ENCODE measurements at regions not wholly inside any gene's neighbourhood (a gene's known extent, or its start where the extent isn't known, plus 50 kb on each side); places are given as distances from the start of the nearest gene placed in this dataset.
"Not testable (repeated sequence)": the region's sequence is repeated elsewhere in the genome, so short reads cannot be mapped to it uniquely, and the experiment has no call there.

GRCh38 chr10:9390516-9390915 lies 1336.0 kb downstream of the GATA3 start:
- Histone ChIP-seq H3K27ac (ENCODE audit: low read length) (no peak overlapping the region), H3K27me3 (ENCODE audit: control insufficient read depth, insufficient read depth, low read length) (no peaks in the 10 kb centered on the region), H3K36me3 (ENCODE audit: control insufficient read depth, insufficient read depth, low read length) (no peaks in the 10 kb centered on the region), H3K9me3 (replicated peaks; ENCODE audit: control insufficient read depth, low read depth, low read length) (peaks cover 2% of the 10 kb centered on the region), H3K4me3 (ENCODE audit: low read length) (no peak overlapping the region), H3K4me1 (ENCODE audit: control insufficient read depth, insufficient read depth, low read length) (no peaks in the 10 kb centered on the region)
- DNase-seq = peak; percentile 92
- no CpG with 5 or more reads among the region's 3 CpGs for WGBS (ENCODE audit: insufficient coverage)

- peak; percentile 4 for DNase-seq
- Histone ChIP-seq H3K4me3 (ENCODE audit: low read length) (no peak overlapping the region), H3K27me3 (ENCODE audit: control insufficient read depth, insufficient read depth, low read length) (no peaks in the 10 kb centered on the region), H3K27ac (ENCODE audit: low read length) (no peak overlapping the region), H3K4me1 (ENCODE audit: control insufficient read depth, insufficient read depth, low read length) (no peaks in the 10 kb centered on the region), H3K36me3 (ENCODE audit: control insufficient read depth, insufficient read depth, low read length) (no peaks in the 10 kb centered on the region), H3K9me3 (replicated peaks; ENCODE audit: control insufficient read depth, low read depth, low read length) (no peaks in the 10 kb centered on the region)
- 65% methylated on average over 4 of the region's 6 CpGs for WGBS (ENCODE audit: insufficient coverage)
Observed at GRCh38 chr10:9399275-9399983, 1344.9 kb downstream of the GATA3 start.

- H3K36me3 ChIP-seq (ENCODE audit: control insufficient read depth, insufficient read depth, low read length); H3K9me3 ChIP-seq (replicated peaks; ENCODE audit: control insufficient read depth, low read depth, low read length); H3K27me3 ChIP-seq (ENCODE audit: control insufficient read depth, insufficient read depth, low read length); H3K4me1 ChIP-seq (ENCODE audit: control insufficient read depth, insufficient read depth, low read length); H3K4me3 ChIP-seq (ENCODE audit: low read length); DNase-seq; H3K27ac ChIP-seq (ENCODE audit: low read length): not testable (repeated sequence)
- 92% methylated on average over 9 of the region's 11 CpGs for WGBS (ENCODE audit: insufficient coverage)
Observed at GRCh38 chr10:9402067-9402466, 1347.6 kb downstream of the GATA3 start.

GRCh38 chr10:9402507-9403195 lies 1348.2 kb downstream of the GATA3 start:
- not testable (repeated sequence) for H3K27ac ChIP-seq (ENCODE audit: low read length); DNase-seq; H3K36me3 ChIP-seq (ENCODE audit: control insufficient read depth, insufficient read depth, low read length); H3K4me1 ChIP-seq (ENCODE audit: control insufficient read depth, insufficient read depth, low read length); H3K27me3 ChIP-seq (ENCODE audit: control insufficient read depth, insufficient read depth, low read length); H3K9me3 ChIP-seq (replicated peaks; ENCODE audit: control insufficient read depth, low read depth, low read length); H3K4me3 ChIP-seq (ENCODE audit: low read length)
- WGBS (ENCODE audit: insufficient coverage) = 77% methylated on average over 3 of the region's 9 CpGs

DNA sequence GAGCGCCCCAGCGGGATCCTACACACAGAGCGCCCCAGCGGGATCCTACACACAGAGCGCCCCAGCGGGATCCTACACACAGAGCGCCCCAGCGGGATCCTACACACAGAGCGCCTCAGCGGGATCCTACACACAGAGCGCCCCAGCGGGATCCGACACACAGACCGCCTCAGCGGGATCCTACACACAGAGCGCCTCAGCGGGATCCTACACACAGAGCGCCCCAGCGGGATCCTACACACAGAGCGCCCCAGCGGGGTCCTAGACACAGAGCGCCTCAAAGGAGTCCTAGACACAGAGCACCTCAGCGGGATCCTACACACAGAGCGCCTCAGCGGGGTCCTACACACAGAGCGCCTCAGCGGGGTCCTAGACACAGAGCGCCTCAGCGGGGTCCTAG lies 1352.7 kb downstream of the GATA3 start:
- H3K9me3 ChIP-seq (replicated peaks; ENCODE audit: control insufficient read depth, low read depth, low read length); DNase-seq; H3K27ac ChIP-seq (ENCODE audit: low read length); H3K36me3 ChIP-seq (ENCODE audit: control insufficient read depth, insufficient read depth, low read length); H3K4me1 ChIP-seq (ENCODE audit: control insufficient read depth, insufficient read depth, low read length); H3K4me3 ChIP-seq (ENCODE audit: low read length); H3K27me3 ChIP-seq (ENCODE audit: control insufficient read depth, insufficient read depth, low read length): not testable (repeated sequence)
- 94% methylated on average over 22 of the region's 29 CpGs for WGBS (ENCODE audit: insufficient coverage)

- WGBS (ENCODE audit: insufficient coverage) = no CpG with 5 or more reads among the region's 1 CpG
- no peak overlapping the region for H3K27ac ChIP-seq (ENCODE audit: low read length)
- DNase-seq = peak; percentile 77
- no peaks in the 10 kb centered on the region for H3K27me3 ChIP-seq (ENCODE audit: control insufficient read depth, insufficient read depth, low read length)
- H3K36me3 ChIP-seq (ENCODE audit: control insufficient read depth, insufficient read depth, low read length) = no peaks in the 10 kb centered on the region
- H3K4me3 ChIP-seq (ENCODE audit: low read length) = no peak overlapping the region
- no peaks in the 10 kb centered on the region for H3K9me3 ChIP-seq (replicated peaks; ENCODE audit: control insufficient read depth, low read depth, low read length)
- H3K4me1 ChIP-seq (ENCODE audit: control insufficient read depth, insufficient read depth, low read length) = no peaks in the 10 kb centered on the region
Observed at GRCh38 chr10:9416331-9416730, 1361.8 kb downstream of the GATA3 start.

DNA sequence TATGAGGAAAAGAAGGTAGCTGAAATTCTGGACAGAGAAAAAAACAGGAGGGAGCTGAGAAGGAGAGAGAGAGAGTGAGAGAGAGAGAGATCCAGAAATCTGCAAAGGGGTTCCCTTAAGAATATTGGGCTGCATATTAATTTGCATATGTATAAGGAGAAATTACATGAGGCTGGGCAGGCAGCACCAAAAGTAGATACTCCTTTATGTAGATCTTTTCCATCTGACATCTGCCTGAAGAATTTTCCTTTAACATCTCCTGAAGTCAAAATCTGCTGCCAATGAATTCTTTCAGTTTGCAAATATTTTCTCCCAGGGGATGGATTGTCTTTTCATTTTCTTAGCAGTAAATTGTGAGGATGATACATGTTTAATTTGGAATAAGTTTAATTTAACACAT lies 1365.3 kb downstream of the GATA3 start:
- peak; percentile 58 for DNase-seq
- Histone ChIP-seq H3K27me3 (ENCODE audit: control insufficient read depth, insufficient read depth, low read length) (no peaks in the 10 kb centered on the region), H3K36me3 (ENCODE audit: control insufficient read depth, insufficient read depth, low read length) (no peaks in the 10 kb centered on the region), H3K27ac (ENCODE audit: low read length) (no peak overlapping the region), H3K4me3 (ENCODE audit: low read length) (no peak overlapping the region), H3K4me1 (ENCODE audit: control insufficient read depth, insufficient read depth, low read length) (no peaks in the 10 kb centered on the region), H3K9me3 (replicated peaks; ENCODE audit: control insufficient read depth, low read depth, low read length) (no peaks in the 10 kb centered on the region)

- DNase-seq = peak; percentile 30
Observed at GRCh38 chr10:9427209-9427608, 1372.7 kb downstream of the GATA3 start.

GRCh38 chr10:9437131-9437530 lies 1382.6 kb downstream of the GATA3 start:
- no peaks in the 10 kb centered on the region for H3K4me1 ChIP-seq (ENCODE audit: control insufficient read depth, insufficient read depth, low read length)
- H3K4me3 ChIP-seq (ENCODE audit: low read length) = no peak overlapping the region
- no peak overlapping the region for H3K27ac ChIP-seq (ENCODE audit: low read length)
- no peaks in the 10 kb centered on the region for H3K36me3 ChIP-seq (ENCODE audit: control insufficient read depth, insufficient read depth, low read length)
- H3K27me3 ChIP-seq (ENCODE audit: control insufficient read depth, insufficient read depth, low read length) = no peaks in the 10 kb centered on the region
- peak; percentile 38 for DNase-seq
- WGBS (ENCODE audit: insufficient coverage) = 75% methylated on average over 2 of the region's 2 CpGs
- H3K9me3 ChIP-seq (replicated peaks; ENCODE audit: control insufficient read depth, low read depth, low read length) = no peaks in the 10 kb centered on the region

More at GRCh38 chr10:9427209-9427608, 1372.7 kb downstream of the GATA3 start:
- no peaks in the 10 kb centered on the region for H3K4me1 ChIP-seq (ENCODE audit: control insufficient read depth, insufficient read depth, low read length)
- no peak overlapping the region for H3K27ac ChIP-seq (ENCODE audit: low read length)
- H3K4me3 ChIP-seq (ENCODE audit: low read length) = no peak overlapping the region
- peaks cover 2% of the 10 kb centered on the region for H3K9me3 ChIP-seq (replicated peaks; ENCODE audit: control insufficient read depth, low read depth, low read length)
- H3K27me3 ChIP-seq (ENCODE audit: control insufficient read depth, insufficient read depth, low read length) = no peaks in the 10 kb centered on the region
- H3K36me3 ChIP-seq (ENCODE audit: control insufficient read depth, insufficient read depth, low read length) = no peaks in the 10 kb centered on the region

GRCh38 chr10:9443758-9444157 lies 1389.3 kb downstream of the GATA3 start:
- H3K36me3 ChIP-seq (ENCODE audit: control insufficient read depth, insufficient read depth, low read length) = no peaks in the 10 kb centered on the region
- WGBS (ENCODE audit: insufficient coverage) = no CpG with 5 or more reads among the region's 1 CpG
- no peaks in the 10 kb centered on the region for H3K4me1 ChIP-seq (ENCODE audit: control insufficient read depth, insufficient read depth, low read length)
- no peaks in the 10 kb centered on the region for H3K9me3 ChIP-seq (replicated peaks; ENCODE audit: control insufficient read depth, low read depth, low read length)
- H3K4me3 ChIP-seq (ENCODE audit: low read length) = no peak overlapping the region
- DNase-seq = no peak
- H3K27ac ChIP-seq (ENCODE audit: low read length) = no peak overlapping the region
- H3K27me3 ChIP-seq (ENCODE audit: control insufficient read depth, insufficient read depth, low read length) = no peaks in the 10 kb centered on the region
